Esophagus muscularis mucosa (tissue), 3 donors: ENCODE measurements at regions not wholly inside any gene's neighbourhood (a gene's known extent, or its start where the extent isn't known, plus 50 kb on each side); places are given as distances from the start of the nearest gene placed in this dataset.

ENCODE experiments used
- CTCF ChIP-seq, 3 experiments: fragments of 200-600 bp in 2 of 3; fragments of 450-650 bp in 1 of 3; sonication (generic) in 2 of 3; IDR thresholded peaks; one replicate each; pipeline ENCODE4 v1.5.1; 2017 to 2019; ENCODE audit warnings: antibody characterized with exemption in 3 of 3, mild to moderate bottlenecking in 2 of 3, moderate library complexity in 1 of 3
- POLR2A ChIP-seq: fragments of 450-650 bp; IDR thresholded peaks from one replicate; pipeline ENCODE4 v1.6.1; 2017; ENCODE audit warnings: antibody characterized with exemption, moderate library complexity, mild to moderate bottlenecking, low read depth

- no peak for TF ChIP-seq POLR2A
- TF ChIP-seq CTCF (IDR thresholded peaks at IDR 0.05), result no peak
Observed at GRCh38 chr7:132044247-132044646, 487.8 kb upstream of the PODXL start.
